NCI-H82 treated with DMSO at 0.1 percent for 48 hours (cell line): ENCODE measurements at regions not wholly inside any gene's neighbourhood (a gene's known extent, or its start where the extent isn't known, plus 50 kb on each side); places are given as distances from the start of the nearest gene placed in this dataset.
"Not testable (repeated sequence)": the region's sequence is repeated elsewhere in the genome, so short reads cannot be mapped to it uniquely, and the experiment has no call there.

Experiments
- DNase-seq: peaks from one replicate; lab custom pipeline; 2025; ENCODE audit not compliant: unreplicated experiment; lab: John Stamatoyannopoulos, UW

DNA sequence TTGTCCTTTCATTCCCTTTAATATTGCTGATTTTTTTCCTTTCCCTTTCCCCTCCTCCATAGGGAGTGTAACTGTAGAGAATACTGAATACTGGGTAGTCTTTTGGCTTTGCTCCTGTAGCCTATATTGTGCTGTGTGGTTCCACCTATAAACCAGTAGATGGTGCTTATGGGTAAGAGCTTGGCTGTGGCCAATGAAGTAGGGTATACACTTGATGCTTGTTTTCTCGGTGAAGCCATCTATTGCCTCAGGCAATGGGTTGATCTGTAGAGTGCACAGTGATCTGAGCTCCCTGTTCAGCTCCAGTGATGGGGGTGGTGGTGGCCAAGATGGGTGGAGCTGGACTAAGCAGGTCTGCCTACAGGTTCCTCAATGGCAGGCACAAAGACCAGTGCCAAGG, 203.3 kb upstream of the IMPG1 start:
- DNase-seq, result no peak

DNA sequence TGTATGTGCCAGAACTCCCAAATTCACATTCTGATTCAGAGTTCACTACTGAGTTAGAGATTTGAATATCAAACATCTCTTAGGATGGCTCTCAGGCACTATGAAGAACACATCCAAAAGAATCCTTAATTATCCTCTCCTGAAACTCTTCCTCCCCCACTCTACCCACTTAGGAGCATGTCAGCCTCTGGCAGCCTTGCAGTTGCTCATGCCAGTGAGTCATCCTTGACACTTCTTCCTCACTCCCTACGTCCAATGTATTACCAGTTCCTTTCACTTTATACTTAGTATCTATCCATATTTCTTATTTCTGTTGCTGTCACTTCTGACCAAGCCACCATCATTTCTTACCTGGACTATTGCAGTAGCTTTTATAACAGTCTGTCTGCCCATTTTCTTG, 192.0 kb upstream of the IMPG1 start:
- DNase-seq, result no peak

DNA sequence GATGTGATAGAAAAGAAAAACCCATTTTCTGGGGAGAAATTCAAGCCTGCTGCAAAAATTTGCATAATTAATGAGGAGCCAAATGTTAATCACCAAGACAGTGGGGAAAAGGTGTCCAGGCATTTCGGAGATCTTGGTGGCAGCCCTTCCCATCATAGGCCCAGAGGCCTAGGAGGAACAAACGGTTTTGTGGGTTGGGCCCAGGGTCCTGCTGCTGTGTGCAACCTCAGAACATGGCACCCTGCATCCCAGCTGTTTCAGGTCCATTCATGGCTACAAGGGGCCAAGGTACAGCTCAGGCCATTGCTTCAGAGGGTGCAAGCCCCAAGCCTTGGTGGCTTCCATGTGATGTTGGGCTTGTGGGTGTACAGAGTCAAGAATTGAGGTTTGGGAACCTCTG, 189.8 kb upstream of the IMPG1 start:
- no peak for DNase-seq

DNA sequence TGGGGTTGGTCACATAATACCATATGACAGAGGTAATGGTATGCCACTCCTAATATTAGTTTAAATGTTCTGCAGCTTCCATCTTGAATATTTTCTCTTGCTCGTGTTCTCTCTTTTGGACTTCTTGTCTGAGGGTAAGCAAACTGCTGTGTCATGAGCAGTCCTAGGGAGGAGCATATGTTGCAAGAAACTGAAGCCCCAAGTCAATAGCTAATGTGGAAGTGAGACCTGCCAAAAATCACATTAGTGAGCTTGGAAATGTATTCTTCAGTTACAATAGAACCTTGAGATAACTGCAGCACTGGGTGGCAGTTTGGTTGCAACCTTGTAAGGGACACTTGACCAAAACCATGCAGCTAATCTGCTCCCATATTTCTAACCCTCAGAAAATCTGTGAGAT, 178.2 kb upstream of the IMPG1 start:
- DNase-seq, result no peak

DNA sequence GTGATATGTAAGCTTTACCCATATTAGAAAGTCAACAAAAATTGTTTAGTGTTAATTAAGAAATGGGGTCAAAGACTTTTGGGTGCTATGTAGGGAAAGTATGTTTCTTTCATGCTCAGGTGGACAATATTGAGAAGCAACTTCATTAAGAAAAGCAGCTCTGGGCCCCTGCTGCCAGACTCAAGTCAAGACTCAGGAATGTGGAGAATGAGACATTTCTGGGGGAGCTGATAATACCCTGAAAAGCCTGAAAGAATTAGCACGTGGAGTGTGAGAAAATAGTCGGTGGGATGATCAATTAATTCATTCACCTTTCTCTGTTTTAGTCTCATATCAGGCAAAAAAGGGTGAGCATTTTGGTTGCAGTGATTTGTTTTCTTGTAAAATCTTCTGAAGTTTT, 175.1 kb upstream of the IMPG1 start:
- DNase-seq, result no peak

DNA sequence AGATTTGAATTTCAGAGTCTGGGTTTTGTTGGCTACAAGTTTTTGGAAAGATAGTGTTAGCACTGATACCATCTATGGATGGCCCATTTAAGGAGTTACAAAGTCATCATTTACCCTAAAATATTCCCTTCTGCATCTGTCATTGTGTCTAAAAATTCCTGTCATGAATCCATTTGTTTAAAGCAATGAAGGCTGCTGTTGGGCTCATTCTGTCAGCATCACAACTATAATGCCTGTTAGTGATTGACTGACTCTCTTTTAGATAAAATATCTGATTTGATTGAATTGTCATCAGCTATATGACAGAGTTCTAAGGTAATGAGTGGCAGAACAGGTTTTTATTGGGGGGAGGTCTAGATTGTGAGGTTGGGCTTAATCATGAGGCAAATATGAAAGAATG, 167.6 kb upstream of the IMPG1 start:
- DNase-seq, result no peak

DNA sequence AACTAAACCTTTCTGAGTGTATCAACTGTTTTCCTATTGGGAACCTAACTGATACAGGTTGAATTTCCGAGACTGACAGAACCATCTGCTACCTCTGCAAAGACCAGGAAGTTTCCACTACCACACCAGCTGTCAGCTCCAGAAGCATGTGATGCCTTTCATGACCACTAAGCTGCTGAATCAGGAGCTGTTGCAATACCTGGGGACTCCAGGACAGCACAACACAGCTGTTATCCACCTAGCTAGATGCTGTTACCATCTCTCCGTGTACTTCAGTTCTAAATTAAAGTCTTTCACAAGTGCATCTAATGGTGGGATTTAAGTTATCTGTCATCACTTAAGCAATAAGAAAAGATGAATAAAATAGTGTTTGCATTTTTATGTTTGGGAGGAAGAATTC, 158.2 kb upstream of the IMPG1 start:
- peak; percentile 60 for DNase-seq

DNA sequence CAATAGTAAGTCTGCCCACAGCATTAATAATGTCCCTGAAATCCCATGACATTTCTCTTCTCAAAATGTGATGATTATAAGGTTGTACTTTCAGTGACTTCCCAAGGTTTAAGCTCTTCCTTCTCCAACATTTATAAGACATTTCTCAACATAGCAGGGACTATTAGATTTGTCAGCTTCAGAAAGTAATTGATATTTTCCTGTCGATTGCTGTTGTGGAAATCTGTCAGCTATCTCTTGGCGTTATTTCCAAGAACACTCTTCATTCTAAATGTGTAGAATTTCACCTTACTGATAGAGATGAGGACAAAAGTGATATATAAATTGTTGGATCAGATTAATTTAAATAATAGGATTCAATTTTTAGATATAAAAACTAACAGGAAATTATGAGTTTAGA, 149.7 kb upstream of the IMPG1 start:
- no peak for DNase-seq

DNA sequence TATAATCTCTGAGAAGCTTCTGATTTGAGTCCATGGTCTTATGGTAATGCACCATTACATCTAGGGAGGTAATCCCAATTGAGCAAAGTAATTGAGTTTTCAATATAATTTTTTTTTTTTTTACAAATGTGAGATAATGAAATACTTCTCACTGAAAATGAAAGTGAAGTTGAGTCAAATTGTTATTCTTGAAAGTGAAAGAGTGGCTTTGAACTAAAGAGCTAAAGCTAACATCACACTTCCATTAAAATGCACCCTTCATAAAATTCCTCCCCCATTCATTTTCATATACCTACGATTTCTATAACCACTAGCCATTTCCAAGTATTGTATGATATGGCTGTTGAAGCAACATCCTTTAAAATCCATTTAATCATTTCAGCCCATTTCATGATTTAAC, 149.1 kb upstream of the IMPG1 start:
- DNase-seq, result no peak

DNA sequence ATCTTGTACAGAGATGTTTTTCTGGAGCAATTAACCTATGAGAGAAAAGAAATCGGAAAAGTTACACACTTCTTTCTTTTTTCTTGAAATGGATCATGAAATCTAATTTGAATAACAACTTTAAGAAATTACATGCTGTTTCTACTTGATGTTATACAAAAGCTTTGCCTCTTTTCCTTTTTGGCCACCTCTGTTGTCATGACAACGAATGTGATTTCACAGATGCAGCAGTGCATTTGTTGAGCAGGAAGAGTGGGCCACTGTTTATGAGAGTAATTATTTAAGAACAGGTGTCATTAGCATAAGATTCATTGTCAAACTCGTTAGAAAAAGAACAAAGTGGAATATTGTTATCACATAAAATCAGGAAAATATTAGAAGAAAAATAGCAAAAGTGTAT, 148.3 kb upstream of the IMPG1 start:
- DNase-seq, result no peak

DNA sequence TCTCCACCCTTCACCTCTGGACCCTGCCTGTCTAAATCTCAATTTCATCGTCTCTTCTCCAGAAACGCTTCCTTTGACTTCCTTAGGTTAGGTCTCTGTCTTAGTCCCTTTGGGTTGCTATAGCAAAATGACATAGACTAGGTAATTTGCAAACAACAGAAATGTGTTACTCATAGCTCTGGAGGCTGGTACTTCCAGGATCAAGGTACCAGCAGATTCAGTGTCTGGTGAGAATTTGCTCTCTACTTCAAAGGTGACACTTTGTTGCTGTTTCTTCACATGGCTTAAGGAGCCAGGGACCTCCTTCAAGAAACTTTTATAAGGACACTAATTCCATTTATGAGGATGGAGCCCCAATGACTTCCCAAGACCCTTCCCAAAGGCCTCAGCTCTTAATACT, 145.1 kb upstream of the IMPG1 start:
- DNase-seq, result no peak

DNA sequence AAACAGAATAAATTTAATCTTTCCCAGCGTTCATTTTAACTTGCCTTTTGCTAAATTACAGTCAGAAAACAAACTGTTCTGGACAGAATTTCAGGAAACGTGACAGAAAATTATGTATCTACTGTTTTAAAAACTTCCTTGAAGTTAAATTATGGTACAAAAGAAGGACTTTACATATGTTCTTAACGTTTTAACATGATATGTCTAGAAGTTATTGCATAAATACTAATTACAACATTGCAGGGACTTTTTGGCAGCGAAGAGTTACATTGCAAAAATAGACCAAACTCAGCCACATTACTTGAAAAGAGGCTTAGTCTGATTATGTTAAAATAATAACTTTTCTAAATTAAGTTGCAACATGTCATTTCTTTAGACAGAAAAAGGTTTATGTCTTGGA, 142.1 kb upstream of the IMPG1 start:
- DNase-seq, result no peak

DNA sequence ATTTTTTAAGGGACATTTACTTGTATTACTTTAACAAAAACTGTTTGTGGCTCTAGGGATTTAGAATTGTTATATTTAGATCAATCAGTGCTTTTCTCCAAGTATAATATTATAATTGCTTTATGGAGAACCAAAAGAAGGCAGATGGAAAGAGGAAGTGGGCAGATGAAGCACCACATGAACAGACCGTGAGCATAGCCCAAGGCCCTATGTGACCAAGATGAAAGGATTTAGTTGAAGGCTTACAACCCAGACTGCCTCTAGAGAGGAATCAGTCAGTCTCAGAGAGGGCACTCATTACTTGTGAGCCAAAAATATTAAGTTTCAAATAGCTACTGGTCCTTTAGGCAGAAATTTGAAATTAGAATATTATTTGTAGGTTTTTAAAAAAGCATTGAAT, 102.3 kb upstream of the IMPG1 start:
- DNase-seq, result no peak

DNA sequence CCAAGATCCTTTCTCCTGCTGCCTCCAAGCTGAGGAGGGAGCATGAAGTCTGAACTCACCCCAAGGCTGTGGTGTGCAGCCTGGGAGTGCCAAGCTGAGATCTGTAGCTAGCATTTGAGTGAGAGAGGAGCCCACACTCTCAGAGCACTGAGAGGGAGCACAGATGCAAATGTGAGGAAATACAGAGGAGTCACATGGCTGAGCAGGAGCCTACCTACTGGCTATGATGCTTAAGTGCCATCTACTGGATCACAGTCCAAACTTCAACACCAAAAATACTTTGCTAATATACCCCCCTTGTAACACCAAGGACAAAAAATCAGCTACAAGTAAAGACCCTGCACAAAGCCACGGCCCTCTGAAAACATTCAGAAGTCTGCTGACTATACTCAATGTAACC, 94.4 kb upstream of the IMPG1 start:
- no peak for DNase-seq

DNA sequence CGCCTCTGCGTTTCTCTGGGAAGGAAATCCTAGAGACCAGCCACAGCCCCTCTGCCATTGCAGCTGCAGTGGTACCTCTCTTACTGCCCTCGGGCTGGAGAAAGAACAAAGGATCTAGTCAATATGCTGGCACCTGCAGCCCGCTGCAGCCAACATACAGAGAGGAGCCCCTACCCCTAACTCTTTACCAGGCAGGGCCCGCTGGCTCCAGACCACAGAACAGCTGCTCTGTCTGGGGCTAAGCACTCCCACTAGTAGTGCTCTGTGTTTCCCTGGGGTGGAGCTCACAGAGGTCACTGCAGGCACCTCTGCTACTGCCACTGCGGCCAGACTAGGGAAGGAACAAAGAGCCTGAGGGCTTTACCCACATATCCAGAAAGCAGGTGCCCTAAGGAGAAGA, 93.8 kb upstream of the IMPG1 start:
- no peak for DNase-seq

DNA sequence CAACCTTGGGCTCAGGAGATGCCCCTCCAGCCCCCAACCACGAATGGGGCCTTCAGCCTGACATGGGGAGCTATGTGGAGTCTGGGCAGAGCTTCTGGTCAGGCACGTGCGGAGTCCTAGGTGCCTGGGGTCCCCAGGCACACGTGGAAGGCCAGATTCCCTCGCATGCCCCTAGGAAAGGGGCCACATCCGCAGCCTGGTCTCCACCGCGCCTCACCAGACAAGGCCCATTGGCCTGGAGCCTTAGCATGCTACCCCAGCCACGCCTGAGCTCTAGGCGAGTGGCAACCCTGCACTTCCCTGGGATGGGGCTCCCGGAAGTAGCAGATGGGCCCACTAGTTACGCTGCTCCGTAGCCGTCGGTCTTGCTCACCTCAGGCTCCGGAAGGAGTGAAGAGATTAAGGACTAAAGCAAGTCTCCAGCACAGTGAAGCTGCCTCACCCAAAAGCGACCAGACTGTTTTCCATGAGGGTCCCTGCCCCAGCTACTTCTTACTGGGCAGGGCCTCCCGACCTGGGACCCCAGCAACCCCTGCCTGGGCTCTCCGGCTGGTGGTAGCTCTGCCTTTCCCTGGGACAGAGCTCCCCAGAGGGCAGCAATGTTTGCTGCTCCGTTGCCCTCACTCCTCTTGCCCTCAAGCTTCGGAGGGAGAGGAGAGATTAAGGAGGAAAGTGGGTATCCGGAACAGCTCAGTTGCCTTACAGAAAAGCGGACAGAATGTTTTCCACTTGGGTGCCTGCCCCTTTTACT, 93.2 kb upstream of the IMPG1 start:
- no peak for DNase-seq

DNA sequence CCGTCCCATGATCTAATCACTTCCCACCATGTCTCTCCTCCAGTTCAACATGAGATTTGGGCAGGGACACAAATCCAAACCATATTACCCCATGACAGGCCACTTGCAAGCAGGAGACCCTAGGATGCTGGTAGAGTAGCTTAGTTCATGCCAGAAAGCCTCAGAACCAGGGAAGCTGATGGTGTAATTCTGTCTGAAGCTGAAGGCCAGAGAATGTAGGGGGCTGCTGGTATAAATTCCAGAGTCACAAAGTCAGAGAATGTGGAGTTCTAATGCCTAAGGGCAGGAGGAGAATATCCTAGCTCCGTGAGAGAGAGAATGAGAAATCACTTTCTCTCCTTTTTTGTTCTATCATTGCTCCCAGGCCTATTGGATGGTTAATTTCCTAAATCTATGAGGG, 90.3 kb upstream of the IMPG1 start:
- no peak for DNase-seq

DNA sequence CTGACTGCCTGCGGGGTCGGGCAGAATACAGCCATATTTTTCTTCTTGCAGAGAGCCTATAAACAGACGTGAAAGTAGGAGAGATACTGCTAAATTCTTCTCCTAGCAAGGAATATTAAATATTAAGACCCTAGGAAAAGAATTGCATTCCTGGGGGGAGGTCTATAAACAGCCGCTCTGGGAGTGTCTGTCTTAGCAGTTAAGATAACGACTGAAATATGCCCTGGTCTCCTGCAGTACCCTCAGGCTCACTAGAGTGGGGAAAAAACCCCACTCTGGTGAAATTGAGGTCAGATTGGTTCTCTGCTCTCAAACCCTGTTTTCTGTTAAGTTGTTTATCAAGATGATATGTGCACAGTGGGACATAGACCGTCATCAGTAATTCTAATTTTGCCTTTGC, 85.3 kb upstream of the IMPG1 start:
- DNase-seq, result not testable (repeated sequence)

DNA sequence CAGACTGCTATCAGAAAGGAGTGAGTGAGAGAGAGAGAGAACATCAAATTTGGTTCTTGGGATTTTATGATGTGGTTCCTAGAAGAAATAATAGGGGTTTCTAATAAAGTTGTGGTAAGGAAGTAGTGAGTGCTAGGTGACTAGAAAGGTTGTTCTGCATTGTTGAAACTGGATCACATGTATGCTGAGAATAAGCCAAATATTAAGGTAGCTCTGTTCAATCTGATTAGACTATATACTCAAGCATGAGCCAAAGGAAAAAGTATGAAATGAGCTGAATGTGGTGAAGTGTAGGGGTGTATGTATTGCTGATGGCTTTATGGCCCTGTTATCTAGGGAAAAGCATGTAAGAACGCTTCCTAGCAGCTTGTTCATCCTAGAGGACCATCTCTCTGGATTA, 63.0 kb upstream of the IMPG1 start:
- no peak for DNase-seq

DNA sequence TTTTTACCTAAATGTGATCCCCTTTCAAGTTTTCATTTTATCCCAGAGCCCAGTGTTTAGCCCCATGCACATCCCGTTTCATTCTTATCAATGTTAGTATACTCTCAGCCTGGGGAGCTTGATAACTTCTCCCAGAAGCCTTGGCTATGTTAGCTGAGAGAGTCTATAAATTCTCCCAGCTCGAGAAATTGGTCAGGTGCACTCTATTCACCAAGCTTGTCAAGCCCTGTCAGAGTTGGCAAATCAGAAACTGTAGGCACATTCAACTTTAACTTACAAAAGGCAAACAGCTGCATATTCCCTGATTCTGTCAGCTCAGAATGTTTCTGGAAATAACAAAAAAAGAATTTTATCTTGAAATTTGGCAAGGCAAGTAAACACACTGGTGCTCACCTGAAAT, 62.2 kb upstream of the IMPG1 start:
- DNase-seq, result no peak

DNA sequence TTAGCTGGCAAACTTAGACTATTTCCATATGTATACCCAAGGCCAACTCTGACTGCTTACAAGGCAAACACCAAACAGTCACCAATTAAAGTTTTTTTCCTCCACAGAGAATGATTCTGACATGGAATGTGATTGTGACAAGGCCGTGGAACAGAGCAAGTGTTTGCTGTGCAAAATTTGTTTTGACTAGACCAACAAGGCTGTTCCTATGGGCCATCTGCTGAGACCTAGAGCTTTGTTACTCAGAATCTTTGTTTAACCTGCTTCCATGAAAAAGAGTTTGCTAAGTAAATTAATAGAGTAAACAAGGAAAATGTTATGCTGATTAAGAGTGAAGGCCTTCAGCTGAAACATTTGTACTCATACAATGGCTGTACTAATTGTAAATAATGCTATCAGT, 51.6 kb upstream of the IMPG1 start:
- no peak for DNase-seq
